IMR-90 (cell line): ENCODE measurements at regions not wholly inside any gene's neighbourhood (a gene's known extent, or its start where the extent isn't known, plus 50 kb on each side); places are given as distances from the start of the nearest gene placed in this dataset.

Experiments
- ATAC-seq: fragments of 200-7000 bp; cut with Tn5 transposase; 2 replicates; pipeline ENCODE4 v1.9.1; 2020; ENCODE audit warnings: low read depth, mild to moderate bottlenecking, moderate library complexity
- BruUV-seq: library from RNA; stranded (reverse); fragments of 400-500 nt; replicated peaks from 2 replicates; lab custom pipeline; 2021; lab: Mats Ljungman, UMichigan
- CTCF ChIA-PET: fragments of 300-600 bp; formaldehyde crosslinking; extraction: SDS; loops from one replicate; lab custom pipeline; 2021; ENCODE audit warnings: antibody characterized with exemption; lab: Yijun Ruan, JAX
- POLR2A ChIA-PET: fragments of 300-600 bp; sonication (Branson Sonifier 250); formaldehyde crosslinking; loops from one replicate; lab custom pipeline; 2022; ENCODE audit warnings: antibody characterized with exemption; ENCODE audit not compliant: unreplicated experiment; lab: Charles Lee
- DNase-seq: peaks from one replicate; pipeline ENCODE4 v3.0.0; 2013
- H2AFZ ChIP-seq: replicated peaks from 2 replicates; pipeline ENCODE3; 2013; ENCODE audit warnings: low read length, mild to moderate bottlenecking; ENCODE audit not compliant: poor library complexity
- H2AK5ac ChIP-seq: 2 replicates; pipeline ENCODE4 v1.6.1; 2013; ENCODE audit warnings: low read depth, low read length, inconsistent platforms
- H2AK9ac ChIP-seq: replicated peaks from 2 replicates; pipeline ENCODE3; 2013; ENCODE audit warnings: mild to moderate bottlenecking, low read depth, low read length, moderate library complexity; ENCODE audit not compliant: poor library complexity
- H2BK120ac ChIP-seq: 2 replicates; pipeline ENCODE4 v1.6.1; 2013; ENCODE audit warnings: low read depth, low read length, inconsistent platforms
- H2BK15ac ChIP-seq: 3 replicates; pipeline ENCODE4 v1.6.1; 2013; ENCODE audit warnings: low read depth, low read length, inconsistent platforms
- H2BK20ac ChIP-seq: 2 replicates; pipeline ENCODE4 v1.6.1; 2013; ENCODE audit warnings: low read depth, mild to moderate bottlenecking, inconsistent platforms, low read length, moderate library complexity
- H2BK5ac ChIP-seq: 2 replicates; pipeline ENCODE4 v1.6.1; 2013; ENCODE audit warnings: mild to moderate bottlenecking, low read depth, low read length, inconsistent platforms; ENCODE audit not compliant: poor library complexity, severe bottlenecking
- H3K14ac ChIP-seq: replicated peaks from 2 replicates; pipeline ENCODE4 v1.6.1; 2013; ENCODE audit warnings: low read depth, low read length, inconsistent platforms
- H3K18ac ChIP-seq: 2 replicates; pipeline ENCODE4 v1.6.1; 2013; ENCODE audit warnings: low read depth, low read length, control low read depth
- H3K23ac ChIP-seq: 2 replicates; pipeline ENCODE4 v1.6.1; 2013; ENCODE audit warnings: low read depth, low read length, inconsistent platforms
- H3K27ac ChIP-seq: 2 replicates; pipeline ENCODE4 v1.5.1; 2013; ENCODE audit warnings: mild to moderate bottlenecking, control low read depth, low read length; ENCODE audit not compliant: insufficient read depth
- H3K27me3 ChIP-seq: 2 replicates; pipeline ENCODE4 v1.6.1; 2013; ENCODE audit warnings: low read length; ENCODE audit not compliant: control insufficient read depth, insufficient read depth
- H3K36me3 ChIP-seq: 2 replicates; pipeline ENCODE4 v1.6.1; 2013; ENCODE audit warnings: low read length, mixed read lengths; ENCODE audit not compliant: control insufficient read depth, insufficient read depth
- H3K4ac ChIP-seq: 2 replicates; pipeline ENCODE4 v1.6.1; 2013; ENCODE audit warnings: low read depth, low read length, inconsistent platforms
- H3K4me1 ChIP-seq: 2 replicates; pipeline ENCODE4 v1.6.1; 2013; ENCODE audit warnings: low read length, mixed read lengths; ENCODE audit not compliant: control insufficient read depth, insufficient read depth
- H3K4me2 ChIP-seq: 2 replicates; pipeline ENCODE4 v1.6.1; 2013; ENCODE audit warnings: low read depth, mild to moderate bottlenecking, control low read depth, low read length, moderate library complexity
- H3K4me3 ChIP-seq: 2 replicates; pipeline ENCODE4 v1.5.1; 2013; ENCODE audit warnings: low read depth, mild to moderate bottlenecking, control low read depth, low read length, moderate library complexity; ENCODE audit not compliant: insufficient read depth
- H3K56ac ChIP-seq: 2 replicates; pipeline ENCODE4 v1.6.1; 2013; ENCODE audit warnings: low read length, inconsistent platforms; ENCODE audit not compliant: insufficient read depth; ENCODE audit errors: extremely low read depth
- H3K79me1 ChIP-seq, 2 experiments: 2 replicates each; pipeline ENCODE4 v1.6.1; 2013; ENCODE audit warnings: low read length in 2 of 2, inconsistent platforms in 1 of 2, low read depth in 1 of 2
- H3K9ac ChIP-seq: 2 replicates; pipeline ENCODE4 v1.6.1; 2013; ENCODE audit warnings: low read depth, low read length, control low read depth
- H3K9me1 ChIP-seq: 2 replicates; pipeline ENCODE4 v1.6.1; 2013; ENCODE audit warnings: low read length, inconsistent platforms; ENCODE audit not compliant: insufficient read depth
- H3K9me3 ChIP-seq: 2 replicates; pipeline ENCODE4 v1.6.1; 2013; ENCODE audit warnings: low read length; ENCODE audit not compliant: control insufficient read depth, insufficient read depth
- H4K20me1 ChIP-seq: 2 replicates; pipeline ENCODE4 v1.6.1; 2013; ENCODE audit warnings: low read length, inconsistent platforms; ENCODE audit not compliant: insufficient read depth
- H4K5ac ChIP-seq: 2 replicates; pipeline ENCODE4 v1.6.1; 2013; ENCODE audit warnings: mild to moderate bottlenecking, low read depth, low read length, control low read depth
- H4K8ac ChIP-seq, 2 experiments: 2 replicates each; pipeline ENCODE4 v1.6.1; 2013; ENCODE audit warnings: low read depth in 2 of 2, low read length in 2 of 2, control low read depth in 1 of 2, inconsistent platforms in 1 of 2
- H4K91ac ChIP-seq: 2 replicates; pipeline ENCODE4 v1.6.1; 2013; ENCODE audit warnings: low read depth, low read length, inconsistent platforms; ENCODE audit not compliant: insufficient read depth
- CEBPB ChIP-seq: IDR thresholded peaks from 2 replicates; pipeline ENCODE4 v1.6.1; 2012; ENCODE audit warnings: low read depth, low read length, improper control_type of control experiment
- CHD1 ChIP-seq: IDR thresholded peaks from 2 replicates; pipeline ENCODE4 v1.6.1; 2012; ENCODE audit warnings: low read depth, low read length, improper control_type of control experiment
- MAFK ChIP-seq: IDR thresholded peaks from 2 replicates; pipeline ENCODE4 v1.6.1; 2012; ENCODE audit warnings: low read depth, low read length, improper control_type of control experiment
- MAZ ChIP-seq: IDR thresholded peaks from 2 replicates; pipeline ENCODE4 v1.6.1; 2012; ENCODE audit warnings: low read depth, mild to moderate bottlenecking, low read length, improper control_type of control experiment, moderate library complexity, borderline replicate concordance
- NFE2L2 ChIP-seq: fragments of 150-350 bp; IDR thresholded peaks from 2 replicates; pipeline ENCODE4 v1.6.1; 2016; ENCODE audit warnings: low read depth, mild to moderate bottlenecking, low read length
- POLR2A ChIP-seq: IDR thresholded peaks from 2 replicates; pipeline ENCODE4 v1.6.1; 2012; ENCODE audit warnings: mild to moderate bottlenecking, low read depth, low read length
- RAD21 ChIP-seq: IDR thresholded peaks from 2 replicates; pipeline ENCODE4 v1.6.1; 2012; ENCODE audit warnings: low read length, improper control_type of control experiment
- RCOR1 ChIP-seq: IDR thresholded peaks from 2 replicates; pipeline ENCODE4 v1.6.1; 2012; ENCODE audit warnings: mild to moderate bottlenecking, low read length, improper control_type of control experiment; ENCODE audit not compliant: insufficient replicate concordance
- RFX5 ChIP-seq: IDR thresholded peaks from 2 replicates; pipeline ENCODE4 v1.8.0; 2012; ENCODE audit warnings: low read depth, mild to moderate bottlenecking, low read length, moderate library complexity
- SMC3 ChIP-seq: fragments of 150-350 bp; IDR thresholded peaks from 2 replicates; pipeline ENCODE4 v1.6.1; 2016; ENCODE audit warnings: low read depth, mild to moderate bottlenecking, antibody characterized with exemption, low read length, moderate library complexity
- USF2 ChIP-seq: fragments of 150-350 bp; IDR thresholded peaks from 2 replicates; pipeline ENCODE4 v1.6.1; 2017; ENCODE audit warnings: mild to moderate bottlenecking, antibody characterized with exemption, low read length, low read depth
- WGBS, 2 experiments: methylation state at CpG; one replicate each; pipeline versions ENCODE4 v1.1.5 to v1.1.7; 2013; ENCODE audit warnings: missing lambda C conversion rate in 2 of 2; ENCODE audit not compliant: insufficient read length in 1 of 2; ENCODE audit errors: extremely low coverage in 2 of 2; 5-methylcytosine and 5-hydroxymethylcytosine counted together
- dilution Hi-C: fragments of 300-500 bp; cut with HindIII; formaldehyde crosslinking; loops from one replicate; pipeline ENCODE4 v1.14.3; 2018; ENCODE audit warnings: low sequenced_read_pairs; ENCODE audit not compliant: unreplicated experiment
- in situ Hi-C: fragments of 300-500 bp; cut with MboI; formaldehyde crosslinking; loops from 3 replicates; pipeline ENCODE4 v1.14.3; 2019; ENCODE audit warnings: low sequenced_read_pairs, inconsistent platforms, mixed read lengths
- intact Hi-C: fragments of 100-400 bp; cut with micrococcal nuclease; formaldehyde crosslinking; loops from 2 replicates; pipeline ENCODE4 v1.10.0; 2022

DNA sequence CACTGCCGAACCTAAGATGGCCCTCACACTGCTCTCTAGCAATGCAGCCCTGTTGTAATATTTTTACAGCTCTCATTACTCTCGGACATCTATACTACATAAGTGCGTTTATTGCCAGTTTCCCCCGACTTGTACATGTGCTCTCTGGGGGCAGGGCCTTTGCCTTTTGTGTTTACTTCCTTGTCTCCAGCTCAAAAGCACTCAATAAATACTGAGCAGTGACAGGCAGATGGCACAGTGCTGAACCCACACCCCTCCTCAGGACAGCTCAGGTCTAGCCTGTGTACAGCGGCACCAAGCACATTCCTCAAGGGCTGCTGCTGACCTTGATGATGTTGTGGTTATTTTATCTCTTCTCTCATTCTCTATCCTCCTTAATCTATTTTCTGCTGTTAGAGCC lies 68.0 kb upstream of the ELMO1 start:
- no peak overlapping the region for H3K14ac ChIP-seq
- no peak overlapping the region for H2BK15ac ChIP-seq
- no peaks in the 10 kb centered on the region for H3K9me1 ChIP-seq
- no peak overlapping the region for H3K4ac ChIP-seq
- TF ChIP-seq CEBPB (no peak), RAD21 (no peak), MAFK (no peak), NFE2L2 (no peak), CHD1 (no peak), USF2 (no peak), RCOR1 (no peak), MAZ (no peak), SMC3 (no peak), POLR2A (no peak), RFX5 (no peak)
- CTCF ChIA-PET, result no interaction called here
- no peak overlapping the region for H2BK20ac ChIP-seq
- no peak overlapping the region for H3K4me3 ChIP-seq
- in situ Hi-C loops, result no loop called here
- no peak overlapping the region for H4K5ac ChIP-seq
- BruUV-seq, result no TSS peak
- no peak overlapping the region for H2BK5ac ChIP-seq
- no peak overlapping the region for H2BK120ac ChIP-seq
- H3K79me1 ChIP-seq, result no peaks in the 10 kb centered on the region
- dilution Hi-C loops, result no loop called here
- DNase-seq, result no peak
- no peaks in the 10 kb centered on the region for H4K20me1 ChIP-seq
- no peak overlapping the region for H3K9ac ChIP-seq
- intact Hi-C loops, result no loop called here
- no peak overlapping the region for H4K91ac ChIP-seq
- H3K18ac ChIP-seq, result no peak overlapping the region
- no peak overlapping the region for H4K8ac ChIP-seq
- POLR2A ChIA-PET, result no interaction called here
- no peak overlapping the region for H3K23ac ChIP-seq
- H3K9me3 ChIP-seq, result peaks cover 7% of the 10 kb centered on the region
- no peaks in the 10 kb centered on the region for H3K27me3 ChIP-seq
- no peak overlapping the region for H3K56ac ChIP-seq
- H2AK5ac ChIP-seq, result no peak overlapping the region
- H2AK9ac ChIP-seq, result no peak overlapping the region
- ATAC-seq, result no peak
- no peak overlapping the region for H3K27ac ChIP-seq
- H3K36me3 ChIP-seq, result no peaks in the 10 kb centered on the region
- no peak overlapping the region for H3K4me2 ChIP-seq
- 10% methylated on average over 2 of the region's 5 CpGs; no CpG with 5 or more reads in 1 of the 2 experiments for WGBS, 2 experiments
- no peaks in the 10 kb centered on the region for H3K4me1 ChIP-seq
- H2AFZ ChIP-seq, result no peak overlapping the region
